Parathyroid adenoma (tissue), 2 donors: ENCODE measurements at regions not wholly inside any gene's neighbourhood (a gene's known extent, or its start where the extent isn't known, plus 50 kb on each side); places are given as distances from the start of the nearest gene placed in this dataset.

Experiments used
- H2AFZ ChIP-seq: fragments of 300-600 bp; sonication (generic); one replicate; pipeline ENCODE4 v1.7.0; 2017; ENCODE audit warnings: antibody characterized with exemption, mild to moderate bottlenecking
- H3K27ac ChIP-seq: fragments of 300-600 bp; sonication (generic); one replicate; pipeline ENCODE4 v1.7.0; 2017
- H3K27me3 ChIP-seq: fragments of 300-600 bp; sonication (generic); one replicate; pipeline ENCODE4 v1.7.0; 2017; ENCODE audit warnings: low read length; ENCODE audit not compliant: control insufficient read depth, insufficient read depth
- H3K36me3 ChIP-seq: fragments of 300-600 bp; sonication (generic); one replicate; pipeline ENCODE4 v1.7.0; 2017; ENCODE audit warnings: low read length; ENCODE audit not compliant: control insufficient read depth, insufficient read depth
- H3K4me1 ChIP-seq: fragments of 300-600 bp; sonication (generic); one replicate; pipeline ENCODE4 v1.7.0; 2017; ENCODE audit warnings: control low read depth
- H3K4me2 ChIP-seq: fragments of 300-600 bp; sonication (generic); one replicate; pipeline ENCODE4 v1.7.0; 2017; ENCODE audit warnings: low read length
- H3K4me3 ChIP-seq: fragments of 300-600 bp; sonication (generic); one replicate; pipeline ENCODE4 v1.7.0; 2017; ENCODE audit warnings: low read depth, low read length
- H3K79me2 ChIP-seq: fragments of 300-600 bp; sonication (generic); one replicate; pipeline ENCODE4 v1.7.0; 2017; ENCODE audit warnings: control low read depth
- H3K9ac ChIP-seq: fragments of 300-600 bp; sonication (generic); one replicate; pipeline ENCODE4 v1.7.0; 2017; ENCODE audit warnings: mild to moderate bottlenecking
- H3K9me3 ChIP-seq: fragments of 300-600 bp; sonication (generic); one replicate; pipeline ENCODE4 v1.7.0; 2017; ENCODE audit warnings: low read length; ENCODE audit not compliant: control insufficient read depth
- TF ChIP-seq, protein P1 (sequence below): fragments of 300-600 bp; sonication (generic); IDR thresholded peaks from one replicate; pipeline ENCODE4 v1.7.0; 2017; ENCODE audit warnings: antibody characterized with exemption, mild to moderate bottlenecking
- donor health status: primary hyperparathyroidism.

- Histone ChIP-seq H3K9ac (no peak overlapping the region), H3K36me3 (no peaks in the 10 kb centered on the region), H3K79me2 (no peaks in the 10 kb centered on the region), H3K27me3 (no peaks in the 10 kb centered on the region), H3K4me2 (no peak overlapping the region), H3K4me3 (no peak overlapping the region), H3K9me3 (no peaks in the 10 kb centered on the region), H3K27ac (no peak overlapping the region), H3K4me1 (no peaks in the 10 kb centered on the region), H2AFZ (no peak overlapping the region)
- TF ChIP-seq, protein P1, sequence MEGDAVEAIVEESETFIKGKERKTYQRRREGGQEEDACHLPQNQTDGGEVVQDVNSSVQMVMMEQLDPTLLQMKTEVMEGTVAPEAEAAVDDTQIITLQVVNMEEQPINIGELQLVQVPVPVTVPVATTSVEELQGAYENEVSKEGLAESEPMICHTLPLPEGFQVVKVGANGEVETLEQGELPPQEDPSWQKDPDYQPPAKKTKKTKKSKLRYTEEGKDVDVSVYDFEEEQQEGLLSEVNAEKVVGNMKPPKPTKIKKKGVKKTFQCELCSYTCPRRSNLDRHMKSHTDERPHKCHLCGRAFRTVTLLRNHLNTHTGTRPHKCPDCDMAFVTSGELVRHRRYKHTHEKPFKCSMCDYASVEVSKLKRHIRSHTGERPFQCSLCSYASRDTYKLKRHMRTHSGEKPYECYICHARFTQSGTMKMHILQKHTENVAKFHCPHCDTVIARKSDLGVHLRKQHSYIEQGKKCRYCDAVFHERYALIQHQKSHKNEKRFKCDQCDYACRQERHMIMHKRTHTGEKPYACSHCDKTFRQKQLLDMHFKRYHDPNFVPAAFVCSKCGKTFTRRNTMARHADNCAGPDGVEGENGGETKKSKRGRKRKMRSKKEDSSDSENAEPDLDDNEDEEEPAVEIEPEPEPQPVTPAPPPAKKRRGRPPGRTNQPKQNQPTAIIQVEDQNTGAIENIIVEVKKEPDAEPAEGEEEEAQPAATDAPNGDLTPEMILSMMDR, result no peak
These were observed 738.1 kb upstream of the TBX3 start for GRCh38 chr12:115421796-115422709.

- no peak overlapping the region for H3K9ac ChIP-seq
- no peak overlapping the region for H2AFZ ChIP-seq
- no peak overlapping the region for H3K4me3 ChIP-seq
- no peak overlapping the region for H3K27ac ChIP-seq
- no peak overlapping the region for H3K4me2 ChIP-seq
- H3K9me3 ChIP-seq, result no peaks in the 10 kb centered on the region
- H3K79me2 ChIP-seq, result no peaks in the 10 kb centered on the region
- no peaks in the 10 kb centered on the region for H3K36me3 ChIP-seq
- no peaks in the 10 kb centered on the region for H3K4me1 ChIP-seq
- no peaks in the 10 kb centered on the region for H3K27me3 ChIP-seq
- TF ChIP-seq, protein P1, result no peak
These were observed 737.4 kb upstream of the TBX3 start for GRCh38 chr12:115421350-115421749.

- Histone ChIP-seq H3K9me3 (no peaks in the 10 kb centered on the region), H3K9ac (no peak overlapping the region), H3K36me3 (no peaks in the 10 kb centered on the region), H3K79me2 (no peaks in the 10 kb centered on the region), H3K4me1 (no peaks in the 10 kb centered on the region), H3K27me3 (no peaks in the 10 kb centered on the region), H3K4me2 (no peak overlapping the region), H2AFZ (no peak overlapping the region), H3K4me3 (no peak overlapping the region), H3K27ac (no peak overlapping the region)
- TF ChIP-seq, protein P1, result no peak
These were observed 735.2 kb upstream of the TBX3 start for GRCh38 chr12:115419145-115419646.

DNA sequence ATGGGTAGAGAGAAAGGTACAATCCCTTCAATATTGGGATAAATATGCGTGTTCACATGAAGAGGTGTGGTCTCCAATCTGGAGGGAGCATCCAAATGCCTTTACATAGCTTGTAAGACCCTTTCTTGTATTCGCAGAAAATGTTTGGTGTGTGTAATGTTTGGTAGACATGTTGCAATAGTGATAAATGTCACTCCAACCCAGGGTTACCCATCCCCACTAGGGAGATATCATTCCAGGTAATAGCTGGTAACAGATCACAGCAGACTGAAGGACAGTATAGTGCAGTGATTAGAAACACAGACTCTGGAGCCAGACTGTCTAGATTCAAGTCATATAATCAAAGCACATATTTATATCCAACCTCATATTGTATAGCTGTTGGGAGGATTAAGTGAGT, 733.6 kb upstream of the TBX3 start:
- no peak overlapping the region for H3K4me2 ChIP-seq
- TF ChIP-seq, protein P1, result no peak
- no peak overlapping the region for H3K4me3 ChIP-seq
- no peak overlapping the region for H2AFZ ChIP-seq
- H3K79me2 ChIP-seq, result no peaks in the 10 kb centered on the region
- no peaks in the 10 kb centered on the region for H3K36me3 ChIP-seq
- no peak overlapping the region for H3K9ac ChIP-seq
- no peaks in the 10 kb centered on the region for H3K27me3 ChIP-seq
- H3K27ac ChIP-seq, result no peak overlapping the region
- H3K4me1 ChIP-seq, result no peaks in the 10 kb centered on the region
- H3K9me3 ChIP-seq, result no peaks in the 10 kb centered on the region
